ENCODE measurements at regions not wholly inside any gene's neighbourhood (a gene's known extent, or its start where the extent isn't known, plus 50 kb on each side); places are given as distances from the start of the nearest gene placed in this dataset.

DNA sequence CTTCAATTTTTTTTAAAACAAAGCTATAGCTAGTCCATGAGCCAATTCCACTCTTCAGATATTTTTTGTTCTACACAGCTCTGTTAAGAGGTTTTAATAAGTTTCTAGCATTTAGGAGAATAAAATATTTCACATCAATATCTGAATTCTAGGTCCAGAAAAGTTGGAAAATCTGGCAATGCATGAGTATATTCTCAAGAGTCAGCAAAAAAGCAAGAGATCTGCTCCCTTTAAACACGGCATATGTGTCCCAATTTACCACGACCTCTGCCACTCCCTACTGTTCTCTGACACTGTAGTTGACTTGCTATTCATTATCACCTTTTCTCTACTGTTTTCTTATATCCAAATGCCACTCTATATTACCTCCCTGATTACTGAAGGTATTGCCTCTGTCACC, 145.1 kb upstream of the TGFBR2 start:
- TF ChIP-seq, protein P1, sequence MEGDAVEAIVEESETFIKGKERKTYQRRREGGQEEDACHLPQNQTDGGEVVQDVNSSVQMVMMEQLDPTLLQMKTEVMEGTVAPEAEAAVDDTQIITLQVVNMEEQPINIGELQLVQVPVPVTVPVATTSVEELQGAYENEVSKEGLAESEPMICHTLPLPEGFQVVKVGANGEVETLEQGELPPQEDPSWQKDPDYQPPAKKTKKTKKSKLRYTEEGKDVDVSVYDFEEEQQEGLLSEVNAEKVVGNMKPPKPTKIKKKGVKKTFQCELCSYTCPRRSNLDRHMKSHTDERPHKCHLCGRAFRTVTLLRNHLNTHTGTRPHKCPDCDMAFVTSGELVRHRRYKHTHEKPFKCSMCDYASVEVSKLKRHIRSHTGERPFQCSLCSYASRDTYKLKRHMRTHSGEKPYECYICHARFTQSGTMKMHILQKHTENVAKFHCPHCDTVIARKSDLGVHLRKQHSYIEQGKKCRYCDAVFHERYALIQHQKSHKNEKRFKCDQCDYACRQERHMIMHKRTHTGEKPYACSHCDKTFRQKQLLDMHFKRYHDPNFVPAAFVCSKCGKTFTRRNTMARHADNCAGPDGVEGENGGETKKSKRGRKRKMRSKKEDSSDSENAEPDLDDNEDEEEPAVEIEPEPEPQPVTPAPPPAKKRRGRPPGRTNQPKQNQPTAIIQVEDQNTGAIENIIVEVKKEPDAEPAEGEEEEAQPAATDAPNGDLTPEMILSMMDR (IDR thresholded peaks at IDR 0.05; ENCODE audit: poor library complexity): no peak
- no peak for TF ChIP-seq EZH2 (IDR thresholded peaks at IDR 0.05; ENCODE audit: borderline replicate concordance)

Measured in hepatocyte (in vitro differentiated cells).